ENCODE measurements at regions not wholly inside any gene's neighbourhood (a gene's known extent, or its start where the extent isn't known, plus 50 kb on each side); places are given as distances from the start of the nearest gene placed in this dataset.

- H3K4me3 ChIP-seq (replicated peaks; ENCODE audit: low read depth, low read length): no peak overlapping the region
- no peaks in the 10 kb centered on the region for H3K27me3 ChIP-seq (replicated peaks; ENCODE audit: control insufficient read depth, insufficient read depth, low read length)
- no peaks in the 10 kb centered on the region for H3K36me3 ChIP-seq (ENCODE audit: control insufficient read depth, insufficient read depth, low read length)
- no peak for TF ChIP-seq CTCF (IDR thresholded peaks at IDR 0.05; ENCODE audit: insufficient read depth, low read length, poor library complexity, severe bottlenecking)
- DNase-seq (ENCODE audit: extremely low read depth, insufficient read length): no peak
Measured at GRCh38 chr13:58093394-58093793, 461.9 kb downstream of the PCDH17 start.

- DNase-seq (ENCODE audit: extremely low read depth, insufficient read length): no peak
- no peak for TF ChIP-seq CTCF (IDR thresholded peaks at IDR 0.05; ENCODE audit: insufficient read depth, low read length, poor library complexity, severe bottlenecking)
- H3K27me3 ChIP-seq (replicated peaks; ENCODE audit: control insufficient read depth, insufficient read depth, low read length): no peaks in the 10 kb centered on the region
- H3K4me3 ChIP-seq (replicated peaks; ENCODE audit: low read depth, low read length): no peak overlapping the region
- H3K36me3 ChIP-seq (ENCODE audit: control insufficient read depth, insufficient read depth, low read length): no peaks in the 10 kb centered on the region
Measured at GRCh38 chr13:58097831-58098230, 466.3 kb downstream of the PCDH17 start.

GRCh38 chr13:58119351-58119750 lies 487.8 kb downstream of the PCDH17 start:
- DNase-seq (ENCODE audit: extremely low read depth, insufficient read length): no peak
- no peaks in the 10 kb centered on the region for H3K36me3 ChIP-seq (ENCODE audit: control insufficient read depth, insufficient read depth, low read length)
- no peak overlapping the region for H3K4me3 ChIP-seq (replicated peaks; ENCODE audit: low read depth, low read length)
- no peak for TF ChIP-seq CTCF (IDR thresholded peaks at IDR 0.05; ENCODE audit: insufficient read depth, low read length, poor library complexity, severe bottlenecking)
- no peaks in the 10 kb centered on the region for H3K27me3 ChIP-seq (replicated peaks; ENCODE audit: control insufficient read depth, insufficient read depth, low read length)

GRCh38 chr13:58119804-58120203 lies 488.3 kb downstream of the PCDH17 start:
- DNase-seq (ENCODE audit: extremely low read depth, insufficient read length): no peak
- Histone ChIP-seq H3K27me3 (replicated peaks; ENCODE audit: control insufficient read depth, insufficient read depth, low read length) (no peaks in the 10 kb centered on the region), H3K4me3 (replicated peaks; ENCODE audit: low read depth, low read length) (no peak overlapping the region), H3K36me3 (ENCODE audit: control insufficient read depth, insufficient read depth, low read length) (no peaks in the 10 kb centered on the region)
- TF ChIP-seq CTCF (IDR thresholded peaks at IDR 0.05; ENCODE audit: insufficient read depth, low read length, poor library complexity, severe bottlenecking): no peak

- no peak for TF ChIP-seq CTCF (IDR thresholded peaks at IDR 0.05; ENCODE audit: insufficient read depth, low read length, poor library complexity, severe bottlenecking)
Measured at GRCh38 chr13:58126496-58126895, 495.0 kb downstream of the PCDH17 start.

GRCh38 chr13:58134012-58134411 lies 502.5 kb downstream of the PCDH17 start:
- no peak for TF ChIP-seq CTCF (IDR thresholded peaks at IDR 0.05; ENCODE audit: insufficient read depth, low read length, poor library complexity, severe bottlenecking)
- no peaks in the 10 kb centered on the region for H3K27me3 ChIP-seq (replicated peaks; ENCODE audit: control insufficient read depth, insufficient read depth, low read length)
- no peak overlapping the region for H3K4me3 ChIP-seq (replicated peaks; ENCODE audit: low read depth, low read length)
- H3K36me3 ChIP-seq (ENCODE audit: control insufficient read depth, insufficient read depth, low read length): no peaks in the 10 kb centered on the region
- no peak for DNase-seq (ENCODE audit: extremely low read depth, insufficient read length)

More at GRCh38 chr13:58126496-58126895, 495.0 kb downstream of the PCDH17 start:
- H3K27me3 ChIP-seq (replicated peaks; ENCODE audit: control insufficient read depth, insufficient read depth, low read length): no peaks in the 10 kb centered on the region
- no peaks in the 10 kb centered on the region for H3K36me3 ChIP-seq (ENCODE audit: control insufficient read depth, insufficient read depth, low read length)
- H3K4me3 ChIP-seq (replicated peaks; ENCODE audit: low read depth, low read length): no peak overlapping the region
- no peak for DNase-seq (ENCODE audit: extremely low read depth, insufficient read length)

All from GM06990 (cell line).